ENCODE measurements at regions not wholly inside any gene's neighbourhood (a gene's known extent, or its start where the extent isn't known, plus 50 kb on each side); places are given as distances from the start of the nearest gene placed in this dataset.
"Not testable (repeated sequence)": the region's sequence is repeated elsewhere in the genome, so short reads cannot be mapped to it uniquely, and the experiment has no call there.

DNA sequence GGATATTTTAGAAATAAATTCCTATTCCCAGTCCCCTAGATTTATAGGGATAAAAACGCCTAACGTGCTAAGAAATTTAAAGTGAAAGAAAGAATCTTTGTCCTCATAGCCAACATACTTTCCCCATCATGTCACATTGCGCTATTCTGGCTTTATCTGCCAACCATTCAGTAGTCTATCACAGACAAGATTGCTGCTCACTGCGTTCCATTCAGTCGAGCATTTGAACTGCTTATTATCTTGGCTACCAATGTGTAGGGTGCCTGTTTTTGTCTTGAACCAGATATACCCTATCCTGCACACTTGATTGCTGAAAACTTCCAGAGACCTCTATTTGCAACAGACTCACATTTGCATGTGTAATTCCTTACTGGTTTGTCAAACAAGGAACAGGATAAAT is 751.5 kb downstream of the EPHA7 start:
- Histone ChIP-seq H3K4me1 (ENCODE audit: insufficient read depth, low read length) (no peaks in the 10 kb centered on the region), H3K9me3 (ENCODE audit: low read length) (no peaks in the 10 kb centered on the region), H3K4me3 (ENCODE audit: low read length) (no peak overlapping the region), H3K27me3 (ENCODE audit: insufficient read depth, low read length) (no peaks in the 10 kb centered on the region), H2AFZ (ENCODE audit: low read depth, low read length) (no peak overlapping the region), H3K36me3 (ENCODE audit: insufficient read depth, low read length) (no peaks in the 10 kb centered on the region)

DNA sequence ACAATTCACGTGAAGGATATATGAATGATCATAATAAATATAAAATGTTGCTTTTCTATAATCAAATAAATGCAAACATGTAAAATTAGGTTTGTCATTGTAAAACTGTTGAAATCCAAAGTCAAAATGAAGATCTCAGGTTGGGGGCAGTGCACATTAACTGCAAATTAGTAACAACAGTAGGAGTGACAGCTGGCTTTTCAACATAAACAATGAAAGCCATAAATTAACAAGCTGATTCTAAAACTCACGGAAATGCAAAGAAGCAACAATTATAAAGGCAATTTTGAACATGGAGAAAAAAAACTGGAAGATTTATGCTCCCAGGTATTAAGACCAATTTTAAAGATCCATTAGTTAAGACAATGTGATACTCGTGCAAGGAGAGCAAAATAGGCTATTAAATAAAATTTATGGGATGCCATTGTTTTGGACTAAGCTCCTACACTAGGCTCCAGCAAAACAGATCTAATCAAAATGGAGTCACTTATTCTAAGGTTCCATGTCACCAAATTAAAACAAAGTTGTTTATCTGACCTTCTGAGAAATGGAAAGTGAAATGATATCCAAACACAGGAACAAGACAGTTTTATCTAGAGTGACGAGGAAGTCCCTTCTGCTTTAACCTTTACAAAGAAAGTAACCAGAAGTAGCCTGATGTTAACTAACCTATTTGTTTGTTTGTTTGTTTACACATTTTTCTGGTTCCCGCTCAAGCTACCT is 770.8 kb downstream of the EPHA7 start:
- Histone ChIP-seq H3K36me3 (ENCODE audit: insufficient read depth, low read length) (no peaks in the 10 kb centered on the region), H3K27me3 (ENCODE audit: insufficient read depth, low read length) (no peaks in the 10 kb centered on the region), H3K9me3 (ENCODE audit: low read length) (no peaks in the 10 kb centered on the region), H3K4me1 (ENCODE audit: insufficient read depth, low read length) (no peaks in the 10 kb centered on the region), H3K4me3 (ENCODE audit: low read length) (no peak overlapping the region), H2AFZ (ENCODE audit: low read depth, low read length) (no peak overlapping the region)

DNA sequence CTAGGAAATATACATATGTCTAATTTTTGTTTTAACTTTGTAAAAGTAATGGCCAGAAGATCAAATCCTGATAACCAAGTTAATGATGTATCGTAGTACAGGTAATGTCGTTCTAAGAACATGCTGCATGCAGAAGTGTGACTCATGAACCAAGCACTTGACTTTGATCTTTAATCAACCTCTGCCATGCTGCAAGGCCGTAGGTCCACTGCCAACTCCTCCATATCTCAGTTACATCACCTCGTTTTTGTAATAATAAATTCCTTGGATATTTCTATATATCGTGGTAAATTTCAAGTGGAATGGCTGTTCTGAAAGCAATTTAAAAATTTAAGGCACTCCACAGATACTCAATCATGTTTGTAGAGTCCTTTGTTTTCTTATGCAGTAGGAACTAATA is 771.7 kb downstream of the EPHA7 start:
- H3K9me3 ChIP-seq (ENCODE audit: low read length) = no peaks in the 10 kb centered on the region
- no peak overlapping the region for H3K4me3 ChIP-seq (ENCODE audit: low read length)
- H3K36me3 ChIP-seq (ENCODE audit: insufficient read depth, low read length) = no peaks in the 10 kb centered on the region
- H3K4me1 ChIP-seq (ENCODE audit: insufficient read depth, low read length) = no peaks in the 10 kb centered on the region
- H2AFZ ChIP-seq (ENCODE audit: low read depth, low read length) = no peak overlapping the region
- H3K27me3 ChIP-seq (ENCODE audit: insufficient read depth, low read length) = no peaks in the 10 kb centered on the region

DNA sequence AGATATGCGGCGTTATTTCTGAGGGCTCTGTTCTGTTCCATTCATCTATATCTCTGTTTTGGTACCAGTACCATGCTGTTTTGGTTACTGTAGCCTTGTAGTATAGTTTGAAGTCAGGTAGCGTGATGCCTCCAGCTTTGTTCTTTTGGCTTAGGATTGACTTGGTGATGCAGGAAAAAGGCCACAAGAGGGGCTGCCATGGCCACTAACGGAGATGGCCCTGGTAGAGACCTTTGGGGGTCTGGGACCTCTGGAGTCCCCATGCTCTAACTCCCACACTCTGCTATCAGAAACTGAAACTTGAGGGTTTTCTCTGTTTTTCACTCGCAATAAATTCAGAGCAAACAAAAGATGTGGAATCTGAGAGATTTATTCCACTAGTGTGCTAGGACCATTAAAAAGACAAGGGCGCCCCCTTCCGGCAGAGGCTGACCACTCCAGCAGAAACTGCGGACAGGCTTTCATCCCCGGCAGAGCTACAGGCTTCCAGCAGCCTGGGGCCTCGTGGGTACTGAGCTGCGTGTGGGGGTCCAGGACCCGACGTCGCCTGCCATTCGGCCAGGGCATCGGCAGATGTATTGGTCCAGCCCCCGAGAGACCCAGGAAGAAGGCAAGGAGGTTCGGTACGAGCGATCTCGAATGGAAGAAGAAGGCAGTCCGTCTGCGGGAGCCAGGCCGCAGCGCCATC is 775.1 kb downstream of the EPHA7 start:
- H3K4me3 ChIP-seq (ENCODE audit: low read length); H3K36me3 ChIP-seq (ENCODE audit: insufficient read depth, low read length); H3K9me3 ChIP-seq (ENCODE audit: low read length); H2AFZ ChIP-seq (ENCODE audit: low read depth, low read length); H3K27me3 ChIP-seq (ENCODE audit: insufficient read depth, low read length); H3K4me1 ChIP-seq (ENCODE audit: insufficient read depth, low read length): not testable (repeated sequence)

GRCh38 chr6:92635553-92636153 is 783.7 kb downstream of the EPHA7 start:
- Histone ChIP-seq H2AFZ (ENCODE audit: low read depth, low read length) (no peak overlapping the region), H3K36me3 (ENCODE audit: insufficient read depth, low read length) (no peaks in the 10 kb centered on the region), H3K27me3 (ENCODE audit: insufficient read depth, low read length) (no peaks in the 10 kb centered on the region), H3K4me3 (ENCODE audit: low read length) (no peak overlapping the region), H3K9me3 (ENCODE audit: low read length) (no peaks in the 10 kb centered on the region), H3K4me1 (ENCODE audit: insufficient read depth, low read length) (no peaks in the 10 kb centered on the region)

GRCh38 chr6:92634561-92634960 is 784.8 kb downstream of the EPHA7 start:
- no peaks in the 10 kb centered on the region for H3K36me3 ChIP-seq (ENCODE audit: insufficient read depth, low read length)
- H3K9me3 ChIP-seq (ENCODE audit: low read length) = no peaks in the 10 kb centered on the region
- no peak overlapping the region for H3K4me3 ChIP-seq (ENCODE audit: low read length)
- H3K27me3 ChIP-seq (ENCODE audit: insufficient read depth, low read length) = no peaks in the 10 kb centered on the region
- H2AFZ ChIP-seq (ENCODE audit: low read depth, low read length) = no peak overlapping the region
- no peaks in the 10 kb centered on the region for H3K4me1 ChIP-seq (ENCODE audit: insufficient read depth, low read length)

GRCh38 chr6:92623431-92623830 is 795.9 kb downstream of the EPHA7 start:
- H3K9me3 ChIP-seq (ENCODE audit: low read length) = no peaks in the 10 kb centered on the region
- H3K4me1 ChIP-seq (ENCODE audit: insufficient read depth, low read length) = no peaks in the 10 kb centered on the region
- H3K4me3 ChIP-seq (ENCODE audit: low read length) = no peak overlapping the region
- H3K36me3 ChIP-seq (ENCODE audit: insufficient read depth, low read length) = no peaks in the 10 kb centered on the region
- no peak overlapping the region for H2AFZ ChIP-seq (ENCODE audit: low read depth, low read length)
- H3K27me3 ChIP-seq (ENCODE audit: insufficient read depth, low read length) = no peaks in the 10 kb centered on the region

GRCh38 chr6:92617721-92618120 is 801.6 kb downstream of the EPHA7 start:
- H3K4me1 ChIP-seq (ENCODE audit: insufficient read depth, low read length) = no peaks in the 10 kb centered on the region
- no peaks in the 10 kb centered on the region for H3K27me3 ChIP-seq (ENCODE audit: insufficient read depth, low read length)
- no peak overlapping the region for H3K4me3 ChIP-seq (ENCODE audit: low read length)
- H3K36me3 ChIP-seq (ENCODE audit: insufficient read depth, low read length) = no peaks in the 10 kb centered on the region
- H2AFZ ChIP-seq (ENCODE audit: low read depth, low read length) = no peak overlapping the region
- no peaks in the 10 kb centered on the region for H3K9me3 ChIP-seq (ENCODE audit: low read length)

- H3K36me3 ChIP-seq (ENCODE audit: insufficient read depth, low read length) = no peaks in the 10 kb centered on the region
- H2AFZ ChIP-seq (ENCODE audit: low read depth, low read length) = no peak overlapping the region
- H3K4me1 ChIP-seq (ENCODE audit: insufficient read depth, low read length) = no peaks in the 10 kb centered on the region
- H3K9me3 ChIP-seq (ENCODE audit: low read length) = no peaks in the 10 kb centered on the region
- no peaks in the 10 kb centered on the region for H3K27me3 ChIP-seq (ENCODE audit: insufficient read depth, low read length)
- no peak overlapping the region for H3K4me3 ChIP-seq (ENCODE audit: low read length)
Observed at GRCh38 chr6:92608751-92609150, 810.6 kb downstream of the EPHA7 start.

- Histone ChIP-seq H3K4me1 (ENCODE audit: insufficient read depth, low read length) (no peaks in the 10 kb centered on the region), H3K36me3 (ENCODE audit: insufficient read depth, low read length) (no peaks in the 10 kb centered on the region), H3K4me3 (ENCODE audit: low read length) (no peak overlapping the region), H2AFZ (ENCODE audit: low read depth, low read length) (no peak overlapping the region), H3K27me3 (ENCODE audit: insufficient read depth, low read length) (no peaks in the 10 kb centered on the region), H3K9me3 (ENCODE audit: low read length) (no peaks in the 10 kb centered on the region)
Observed at GRCh38 chr6:92593201-92593600, 826.2 kb downstream of the EPHA7 start.

- no peaks in the 10 kb centered on the region for H3K36me3 ChIP-seq (ENCODE audit: insufficient read depth, low read length)
- H3K9me3 ChIP-seq (ENCODE audit: low read length) = no peaks in the 10 kb centered on the region
- H3K4me3 ChIP-seq (ENCODE audit: low read length) = no peak overlapping the region
- no peak overlapping the region for H2AFZ ChIP-seq (ENCODE audit: low read depth, low read length)
- no peaks in the 10 kb centered on the region for H3K27me3 ChIP-seq (ENCODE audit: insufficient read depth, low read length)
- no peaks in the 10 kb centered on the region for H3K4me1 ChIP-seq (ENCODE audit: insufficient read depth, low read length)
Observed at GRCh38 chr6:92589996-92590395, 829.4 kb downstream of the EPHA7 start.

DNA sequence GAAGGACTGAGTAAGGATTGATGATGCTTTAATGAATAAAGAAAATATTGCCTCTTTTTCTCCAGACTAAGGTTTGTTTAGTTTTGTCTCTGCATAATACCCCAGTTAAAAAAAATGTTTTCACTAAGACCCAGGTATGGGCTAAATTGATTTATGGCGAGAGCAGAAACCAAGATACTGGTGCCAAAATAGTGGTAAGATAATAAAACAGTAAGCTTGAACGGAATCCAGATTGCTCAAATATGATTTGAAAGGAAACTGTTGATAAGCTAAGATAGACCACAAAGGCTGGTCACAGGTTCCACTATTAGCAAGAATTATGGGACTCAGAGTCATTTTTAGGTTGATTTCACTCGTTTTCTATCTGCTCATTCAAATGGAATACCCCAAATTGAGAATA is 831.2 kb downstream of the EPHA7 start:
- H2AFZ ChIP-seq (ENCODE audit: low read depth, low read length) = no peak overlapping the region
- H3K9me3 ChIP-seq (ENCODE audit: low read length) = no peaks in the 10 kb centered on the region
- H3K4me3 ChIP-seq (ENCODE audit: low read length) = no peak overlapping the region
- no peaks in the 10 kb centered on the region for H3K36me3 ChIP-seq (ENCODE audit: insufficient read depth, low read length)
- H3K27me3 ChIP-seq (ENCODE audit: insufficient read depth, low read length) = no peaks in the 10 kb centered on the region
- H3K4me1 ChIP-seq (ENCODE audit: insufficient read depth, low read length) = no peaks in the 10 kb centered on the region

GRCh38 chr6:92587525-92587924 is 831.8 kb downstream of the EPHA7 start:
- no peak overlapping the region for H3K4me3 ChIP-seq (ENCODE audit: low read length)
- no peak overlapping the region for H2AFZ ChIP-seq (ENCODE audit: low read depth, low read length)
- H3K4me1 ChIP-seq (ENCODE audit: insufficient read depth, low read length) = no peaks in the 10 kb centered on the region
- no peaks in the 10 kb centered on the region for H3K36me3 ChIP-seq (ENCODE audit: insufficient read depth, low read length)
- H3K27me3 ChIP-seq (ENCODE audit: insufficient read depth, low read length) = no peaks in the 10 kb centered on the region
- H3K9me3 ChIP-seq (ENCODE audit: low read length) = no peaks in the 10 kb centered on the region

Data from neuron (in vitro differentiated cells).